Thoracic aorta (tissue), 2 donors: ENCODE measurements at regions not wholly inside any gene's neighbourhood (a gene's known extent, or its start where the extent isn't known, plus 50 kb on each side); places are given as distances from the start of the nearest gene placed in this dataset.

Source experiments
- ATAC-seq: fragments of 150-250 bp; one replicate; pipeline ENCODE4 v1.8.0; 2017; ENCODE audit warnings: low read depth; ENCODE audit not compliant: insufficient number of reproducible peaks, low FRiP score
- DNase-seq: peaks from one replicate; pipeline ENCODE4 v3.0.0-alpha.2; 2020; ENCODE audit warnings: low spot score
- H3K27ac ChIP-seq, 2 donors: fragments of 200-600 bp; sonication (generic); 1 replicate in 1 of 2; 2 replicates in 1 of 2; pipeline ENCODE4 v1.5.1; 2016; ENCODE audit warnings: mild to moderate bottlenecking in 2 of 2, moderate library complexity in 2 of 2
- H3K27me3 ChIP-seq: fragments of 200-600 bp; sonication (generic); replicated peaks from 2 replicates; pipeline ENCODE4 v1.6.0; 2016; ENCODE audit warnings: mild to moderate bottlenecking; ENCODE audit not compliant: insufficient read depth
- H3K36me3 ChIP-seq: fragments of 200-600 bp; sonication (generic); one replicate; pipeline ENCODE4 v1.5.1; 2016
- H3K4me1 ChIP-seq, 2 donors: fragments of 200-600 bp; sonication (generic); 1 replicate in 1 of 2; 2 replicates in 1 of 2; pipeline versions ENCODE4 v1.5.1 to v1.6.0; 2016; ENCODE audit warnings: low read depth in 2 of 2, mild to moderate bottlenecking in 1 of 2; ENCODE audit not compliant: control insufficient read depth in 1 of 2
- H3K4me3 ChIP-seq: fragments of 200-600 bp; sonication (generic); 2 replicates; pipeline ENCODE4 v1.5.1; 2016; ENCODE audit warnings: mild to moderate bottlenecking
- H3K9me3 ChIP-seq: fragments of 200-600 bp; sonication (generic); 2 replicates; pipeline ENCODE4 v1.5.1; 2016
- TF ChIP-seq, protein P1 (sequence below): fragments of 200-600 bp; sonication (generic); IDR thresholded peaks from one replicate; pipeline ENCODE4 v1.5.1; 2019; ENCODE audit warnings: antibody characterized with exemption

DNA sequence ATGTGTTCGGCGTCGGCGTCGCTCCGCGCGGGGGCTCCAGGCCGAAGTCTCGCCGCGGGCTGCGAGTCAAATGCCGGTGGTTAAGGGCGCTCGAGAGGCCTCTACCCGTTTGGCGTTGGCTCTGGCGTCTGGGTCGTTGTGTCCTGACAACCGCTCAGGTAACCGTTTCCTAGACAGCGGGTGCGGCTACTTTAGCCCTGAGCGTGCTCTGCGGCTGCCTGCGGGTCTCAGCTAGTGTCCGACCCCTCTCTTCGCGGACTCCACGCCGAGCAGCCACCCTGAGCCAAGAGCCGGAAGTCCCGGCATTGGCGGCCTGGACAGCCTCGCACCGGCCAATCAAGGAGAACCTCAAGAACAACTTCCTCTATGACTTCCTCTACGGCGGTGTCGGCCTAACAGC, 173.4 kb downstream of the SETD4 start:
- DNase-seq: no peak
- TF ChIP-seq, protein P1, sequence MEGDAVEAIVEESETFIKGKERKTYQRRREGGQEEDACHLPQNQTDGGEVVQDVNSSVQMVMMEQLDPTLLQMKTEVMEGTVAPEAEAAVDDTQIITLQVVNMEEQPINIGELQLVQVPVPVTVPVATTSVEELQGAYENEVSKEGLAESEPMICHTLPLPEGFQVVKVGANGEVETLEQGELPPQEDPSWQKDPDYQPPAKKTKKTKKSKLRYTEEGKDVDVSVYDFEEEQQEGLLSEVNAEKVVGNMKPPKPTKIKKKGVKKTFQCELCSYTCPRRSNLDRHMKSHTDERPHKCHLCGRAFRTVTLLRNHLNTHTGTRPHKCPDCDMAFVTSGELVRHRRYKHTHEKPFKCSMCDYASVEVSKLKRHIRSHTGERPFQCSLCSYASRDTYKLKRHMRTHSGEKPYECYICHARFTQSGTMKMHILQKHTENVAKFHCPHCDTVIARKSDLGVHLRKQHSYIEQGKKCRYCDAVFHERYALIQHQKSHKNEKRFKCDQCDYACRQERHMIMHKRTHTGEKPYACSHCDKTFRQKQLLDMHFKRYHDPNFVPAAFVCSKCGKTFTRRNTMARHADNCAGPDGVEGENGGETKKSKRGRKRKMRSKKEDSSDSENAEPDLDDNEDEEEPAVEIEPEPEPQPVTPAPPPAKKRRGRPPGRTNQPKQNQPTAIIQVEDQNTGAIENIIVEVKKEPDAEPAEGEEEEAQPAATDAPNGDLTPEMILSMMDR: no peak
- no peak for ATAC-seq
- H3K27ac ChIP-seq: no peak overlapping the region
- no peaks in the 10 kb centered on the region for H3K27me3 ChIP-seq
- H3K36me3 ChIP-seq: no peaks in the 10 kb centered on the region
- H3K9me3 ChIP-seq: no peaks in the 10 kb centered on the region
- H3K4me1 ChIP-seq: no peaks in the 10 kb centered on the region
- H3K4me3 ChIP-seq: no peak overlapping the region

DNA sequence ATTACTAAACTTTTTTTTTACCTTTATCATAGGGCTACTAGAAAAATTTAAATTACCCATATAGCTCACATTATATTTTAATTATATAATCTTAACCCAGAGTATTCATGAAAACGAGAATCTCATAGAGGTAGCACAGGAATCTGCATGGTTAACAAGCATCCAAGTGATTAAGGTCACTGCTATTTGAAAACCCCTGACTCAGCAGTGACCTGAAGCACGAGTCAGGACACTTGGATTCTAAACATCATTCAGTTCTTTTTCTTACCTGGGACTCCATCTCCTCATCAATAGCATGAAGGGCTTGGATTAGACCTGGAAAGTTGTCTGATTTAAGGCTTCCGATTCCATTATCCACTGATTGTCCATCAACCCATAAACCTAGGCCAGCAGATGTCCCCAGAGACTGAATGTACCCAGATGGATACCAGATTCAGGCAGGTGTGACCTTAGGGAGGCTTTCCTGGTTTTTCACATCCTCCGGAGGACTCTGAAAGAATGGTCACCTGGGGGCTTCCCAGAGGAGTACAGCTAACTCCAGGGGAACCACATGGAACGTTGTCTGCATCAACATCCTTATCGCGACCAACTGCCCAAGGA, 174.3 kb downstream of the SETD4 start:
- DNase-seq (no peak), ATAC-seq (no peak)
- no peak overlapping the region for H3K4me3 ChIP-seq
- no peaks in the 10 kb centered on the region for H3K27me3 ChIP-seq
- H3K4me1 ChIP-seq: no peaks in the 10 kb centered on the region
- no peaks in the 10 kb centered on the region for H3K36me3 ChIP-seq
- no peaks in the 10 kb centered on the region for H3K9me3 ChIP-seq
- no peak overlapping the region for H3K27ac ChIP-seq
- TF ChIP-seq, protein P1: no peak

DNA sequence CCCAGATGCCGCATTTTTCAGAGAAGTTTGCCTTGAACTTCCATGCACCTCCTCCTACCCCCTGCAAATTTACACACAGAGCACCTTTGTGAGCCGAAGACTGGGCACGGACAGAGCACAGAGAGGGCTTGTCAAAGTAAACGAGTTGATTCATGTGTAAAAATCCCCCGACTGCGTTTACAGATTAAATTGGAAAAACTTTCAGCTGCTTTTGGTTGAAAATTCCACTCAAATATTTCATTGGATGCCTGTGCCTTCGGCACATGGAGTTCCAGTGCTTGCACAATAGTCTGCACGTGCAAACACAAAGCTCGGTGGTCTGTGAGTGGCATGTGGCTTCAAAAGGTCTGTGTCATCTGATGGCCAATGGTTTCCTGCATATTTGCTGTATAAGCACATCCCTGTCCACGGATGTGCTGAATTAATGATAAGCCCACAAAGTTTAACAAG, 177.5 kb downstream of the SETD4 start:
- no peaks in the 10 kb centered on the region for H3K9me3 ChIP-seq
- no peaks in the 10 kb centered on the region for H3K36me3 ChIP-seq
- DNase-seq (no peak), ATAC-seq (no peak)
- TF ChIP-seq, protein P1: no peak
- H3K27me3 ChIP-seq: no peaks in the 10 kb centered on the region
- H3K4me3 ChIP-seq: no peak overlapping the region
- no peak overlapping the region for H3K27ac ChIP-seq
- no peaks in the 10 kb centered on the region for H3K4me1 ChIP-seq

DNA sequence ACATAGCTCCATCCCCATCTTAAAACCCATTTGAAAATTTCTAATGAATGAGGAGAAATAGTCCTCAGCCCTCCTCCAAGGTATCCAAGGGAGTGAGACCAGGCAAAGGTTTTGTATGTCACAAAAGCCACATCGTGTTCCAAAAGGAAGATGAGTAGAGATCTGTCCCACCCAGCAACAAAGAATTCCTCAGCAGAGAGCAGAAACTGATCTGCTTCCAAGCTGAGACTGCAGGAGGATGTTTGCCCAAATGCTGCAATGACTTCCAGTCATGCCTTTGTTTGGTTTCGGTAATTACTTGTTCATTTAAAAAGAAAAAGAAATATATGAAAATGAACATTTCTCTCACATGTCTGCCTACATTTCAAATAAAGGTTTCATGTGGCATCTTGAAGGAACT, 186.9 kb downstream of the SETD4 start:
- TF ChIP-seq, protein P1: no peak
- Histone ChIP-seq H3K36me3 (no peaks in the 10 kb centered on the region), H3K4me3 (no peak overlapping the region), H3K9me3 (no peaks in the 10 kb centered on the region), H3K27ac (no peak overlapping the region), H3K27me3 (no peaks in the 10 kb centered on the region), H3K4me1 (no peaks in the 10 kb centered on the region)
- DNase-seq (no peak), ATAC-seq (no peak)

DNA sequence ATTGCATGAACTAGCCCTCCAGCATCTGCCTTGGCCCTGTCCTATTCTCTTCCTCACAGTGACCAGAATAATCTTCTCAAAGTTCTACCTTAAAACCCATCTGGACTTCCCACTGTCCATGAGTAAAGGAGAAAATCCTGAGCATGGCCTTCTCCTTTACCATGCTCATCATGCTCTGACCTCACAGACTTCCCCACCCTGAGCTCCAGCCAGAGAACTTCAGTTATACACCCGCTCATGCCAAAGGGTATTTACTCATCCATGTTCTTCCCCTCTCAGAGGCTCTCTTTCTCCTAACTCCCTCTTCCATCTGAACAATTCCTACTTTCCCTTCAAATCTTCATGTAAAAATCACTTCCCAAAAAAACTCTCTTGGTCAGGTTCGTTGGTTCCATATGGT, 188.4 kb downstream of the SETD4 start:
- no peaks in the 10 kb centered on the region for H3K9me3 ChIP-seq
- TF ChIP-seq, protein P1: no peak
- DNase-seq (no peak), ATAC-seq (no peak)
- no peaks in the 10 kb centered on the region for H3K4me1 ChIP-seq
- H3K4me3 ChIP-seq: no peak overlapping the region
- H3K27ac ChIP-seq: no peak overlapping the region
- no peaks in the 10 kb centered on the region for H3K27me3 ChIP-seq
- no peaks in the 10 kb centered on the region for H3K36me3 ChIP-seq
